Parathyroid adenoma (tissue), 2 donors: ENCODE measurements at regions not wholly inside any gene's neighbourhood (a gene's known extent, or its start where the extent isn't known, plus 50 kb on each side); places are given as distances from the start of the nearest gene placed in this dataset.

ENCODE experiments used
- H2AFZ ChIP-seq: fragments of 300-600 bp; sonication (generic); one replicate; pipeline ENCODE4 v1.7.0; 2017; ENCODE audit warnings: antibody characterized with exemption, mild to moderate bottlenecking
- H3K27ac ChIP-seq: fragments of 300-600 bp; sonication (generic); one replicate; pipeline ENCODE4 v1.7.0; 2017
- H3K27me3 ChIP-seq: fragments of 300-600 bp; sonication (generic); one replicate; pipeline ENCODE4 v1.7.0; 2017; ENCODE audit warnings: low read length; ENCODE audit not compliant: control insufficient read depth, insufficient read depth
- H3K36me3 ChIP-seq: fragments of 300-600 bp; sonication (generic); one replicate; pipeline ENCODE4 v1.7.0; 2017; ENCODE audit warnings: low read length; ENCODE audit not compliant: control insufficient read depth, insufficient read depth
- H3K4me1 ChIP-seq: fragments of 300-600 bp; sonication (generic); one replicate; pipeline ENCODE4 v1.7.0; 2017; ENCODE audit warnings: control low read depth
- H3K4me2 ChIP-seq: fragments of 300-600 bp; sonication (generic); one replicate; pipeline ENCODE4 v1.7.0; 2017; ENCODE audit warnings: low read length
- H3K4me3 ChIP-seq: fragments of 300-600 bp; sonication (generic); one replicate; pipeline ENCODE4 v1.7.0; 2017; ENCODE audit warnings: low read depth, low read length
- H3K79me2 ChIP-seq: fragments of 300-600 bp; sonication (generic); one replicate; pipeline ENCODE4 v1.7.0; 2017; ENCODE audit warnings: control low read depth
- H3K9ac ChIP-seq: fragments of 300-600 bp; sonication (generic); one replicate; pipeline ENCODE4 v1.7.0; 2017; ENCODE audit warnings: mild to moderate bottlenecking
- H3K9me3 ChIP-seq: fragments of 300-600 bp; sonication (generic); one replicate; pipeline ENCODE4 v1.7.0; 2017; ENCODE audit warnings: low read length; ENCODE audit not compliant: control insufficient read depth
- CTCF ChIP-seq: fragments of 300-600 bp; sonication (generic); IDR thresholded peaks from one replicate; pipeline ENCODE4 v1.7.0; 2017; ENCODE audit warnings: antibody characterized with exemption, mild to moderate bottlenecking
- donor health status: primary hyperparathyroidism.

GRCh38 chr22:48546653-48547424 is 1280.8 kb downstream of the BRD1 start:
- no peak overlapping the region for H3K4me3 ChIP-seq
- no peak overlapping the region for H2AFZ ChIP-seq
- no peak for TF ChIP-seq CTCF
- H3K36me3 ChIP-seq = no peaks in the 10 kb centered on the region
- no peak overlapping the region for H3K9ac ChIP-seq
- H3K79me2 ChIP-seq = no peaks in the 10 kb centered on the region
- H3K27ac ChIP-seq = no peak overlapping the region
- no peaks in the 10 kb centered on the region for H3K4me1 ChIP-seq
- no peaks in the 10 kb centered on the region for H3K9me3 ChIP-seq
- no peaks in the 10 kb centered on the region for H3K27me3 ChIP-seq
- H3K4me2 ChIP-seq = no peak overlapping the region

GRCh38 chr22:48545987-48546386 is 1281.7 kb downstream of the BRD1 start:
- no peak overlapping the region for H3K4me3 ChIP-seq
- no peaks in the 10 kb centered on the region for H3K4me1 ChIP-seq
- H3K36me3 ChIP-seq = no peaks in the 10 kb centered on the region
- no peak for TF ChIP-seq CTCF
- H2AFZ ChIP-seq = no peak overlapping the region
- H3K27ac ChIP-seq = no peak overlapping the region
- no peak overlapping the region for H3K4me2 ChIP-seq
- no peaks in the 10 kb centered on the region for H3K79me2 ChIP-seq
- H3K27me3 ChIP-seq = no peaks in the 10 kb centered on the region
- no peaks in the 10 kb centered on the region for H3K9me3 ChIP-seq
- H3K9ac ChIP-seq = no peak overlapping the region

- Histone ChIP-seq H2AFZ (no peak overlapping the region), H3K27ac (no peak overlapping the region), H3K9ac (no peak overlapping the region), H3K4me2 (no peak overlapping the region), H3K9me3 (no peaks in the 10 kb centered on the region), H3K4me3 (no peak overlapping the region), H3K79me2 (no peaks in the 10 kb centered on the region), H3K36me3 (no peaks in the 10 kb centered on the region), H3K4me1 (no peaks in the 10 kb centered on the region), H3K27me3 (no peaks in the 10 kb centered on the region)
- TF ChIP-seq CTCF = no peak
These were observed 1286.1 kb downstream of the BRD1 start for GRCh38 chr22:48541401-48542098.

- no peak overlapping the region for H3K4me2 ChIP-seq
- H3K27ac ChIP-seq = no peak overlapping the region
- no peak overlapping the region for H2AFZ ChIP-seq
- no peaks in the 10 kb centered on the region for H3K4me1 ChIP-seq
- no peaks in the 10 kb centered on the region for H3K9me3 ChIP-seq
- no peaks in the 10 kb centered on the region for H3K79me2 ChIP-seq
- H3K9ac ChIP-seq = no peak overlapping the region
- H3K27me3 ChIP-seq = no peaks in the 10 kb centered on the region
- no peak overlapping the region for H3K4me3 ChIP-seq
- no peaks in the 10 kb centered on the region for H3K36me3 ChIP-seq
- no peak for TF ChIP-seq CTCF
These were observed 1288.4 kb downstream of the BRD1 start for GRCh38 chr22:48539261-48539660.
